NCI-H2227 (cell line): ENCODE measurements at regions not wholly inside any gene's neighbourhood (a gene's known extent, or its start where the extent isn't known, plus 50 kb on each side); places are given as distances from the start of the nearest gene placed in this dataset.

Source experiments
- DNase-seq: peaks from one replicate; lab custom pipeline; 2025; ENCODE audit not compliant: unreplicated experiment; lab: John Stamatoyannopoulos, UW

- DNase-seq = no peak
Measured at GRCh38 chr3:72248389-72248761, 463.4 kb upstream of the PROK2 start.

- no peak for DNase-seq
Measured at GRCh38 chr3:72247645-72248388, 462.9 kb upstream of the PROK2 start.

GRCh38 chr3:72247126-72247525 lies 462.2 kb upstream of the PROK2 start:
- no peak for DNase-seq

GRCh38 chr3:72246685-72247084 lies 461.7 kb upstream of the PROK2 start:
- no peak for DNase-seq

GRCh38 chr3:72245183-72245811 lies 460.3 kb upstream of the PROK2 start:
- no peak for DNase-seq

GRCh38 chr3:72244396-72244795 lies 459.4 kb upstream of the PROK2 start:
- DNase-seq = no peak

- no peak for DNase-seq
Measured at GRCh38 chr3:72242326-72242725, 457.4 kb upstream of the PROK2 start.

GRCh38 chr3:72241525-72241924 lies 456.6 kb upstream of the PROK2 start:
- no peak for DNase-seq

GRCh38 chr3:72240531-72240930 lies 455.6 kb upstream of the PROK2 start:
- DNase-seq = no peak

GRCh38 chr3:72238801-72239200 lies 453.9 kb upstream of the PROK2 start:
- DNase-seq = no peak

- DNase-seq = no peak
Measured at GRCh38 chr3:72238010-72238691, 453.2 kb upstream of the PROK2 start.

GRCh38 chr3:72237679-72238009 lies 452.7 kb upstream of the PROK2 start:
- no peak for DNase-seq

GRCh38 chr3:72234391-72234790 lies 449.4 kb upstream of the PROK2 start:
- DNase-seq = no peak

GRCh38 chr3:72233571-72233970 lies 448.6 kb upstream of the PROK2 start:
- no peak for DNase-seq

GRCh38 chr3:72232777-72233176 lies 447.8 kb upstream of the PROK2 start:
- no peak for DNase-seq

- DNase-seq = no peak
Measured at GRCh38 chr3:72232331-72232730, 447.4 kb upstream of the PROK2 start.

GRCh38 chr3:72231439-72232196 lies 446.7 kb upstream of the PROK2 start:
- DNase-seq = no peak

- DNase-seq = no peak
Measured at GRCh38 chr3:72230774-72231379, 445.9 kb upstream of the PROK2 start.

GRCh38 chr3:72229952-72230351 lies 445.0 kb upstream of the PROK2 start:
- DNase-seq = no peak

GRCh38 chr3:72227486-72228070 lies 442.6 kb upstream of the PROK2 start:
- DNase-seq = no peak
